Sigmoid colon (tissue), 4 donors: ENCODE measurements at regions not wholly inside any gene's neighbourhood (a gene's known extent, or its start where the extent isn't known, plus 50 kb on each side); places are given as distances from the start of the nearest gene placed in this dataset.

Source experiments
- POLR2A ChIP-seq, 2 donors: fragments of 450-650 bp; IDR thresholded peaks; one replicate each; pipeline ENCODE4 v1.6.1; 2016; ENCODE audit warnings: antibody characterized with exemption in 2 of 2, mild to moderate bottlenecking in 2 of 2, moderate library complexity in 2 of 2
- POLR2AphosphoS5 ChIP-seq, 4 donors: sonication (generic); formaldehyde crosslinking; IDR thresholded peaks; one replicate each; pipeline ENCODE4 v1.6.1; 2017; ENCODE audit warnings: antibody characterized with exemption in 4 of 4
- TF ChIP-seq, protein P1 (sequence below), 4 experiments: fragments of 450-650 bp in 3 of 4; fragments of 200-600 bp in 1 of 4; IDR thresholded peaks; one replicate each; pipeline ENCODE4 v1.5.1; 2016 to 2019; ENCODE audit warnings: antibody characterized with exemption in 4 of 4, mild to moderate bottlenecking in 3 of 4, moderate library complexity in 2 of 4

DNA sequence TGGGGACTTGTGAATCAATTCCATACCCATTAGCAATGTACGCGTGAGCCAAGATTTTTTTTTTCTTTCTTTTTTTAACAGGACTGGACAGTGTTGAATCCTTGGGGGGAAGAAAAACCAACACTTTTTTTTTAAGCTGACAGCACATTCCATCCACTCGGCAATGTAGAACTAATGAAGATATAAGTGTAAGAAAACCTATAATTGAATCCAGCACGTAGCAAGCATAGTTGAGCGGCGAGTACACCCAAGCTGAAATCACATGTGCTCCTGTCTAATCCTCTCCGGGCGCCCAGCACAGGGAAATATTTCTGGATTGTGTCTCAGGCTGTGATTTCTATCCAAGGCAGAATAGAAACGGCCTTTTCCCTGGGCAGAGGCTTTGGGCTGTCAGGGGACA, 118.2 kb downstream of the BOD1 start:
- TF ChIP-seq, protein P1, sequence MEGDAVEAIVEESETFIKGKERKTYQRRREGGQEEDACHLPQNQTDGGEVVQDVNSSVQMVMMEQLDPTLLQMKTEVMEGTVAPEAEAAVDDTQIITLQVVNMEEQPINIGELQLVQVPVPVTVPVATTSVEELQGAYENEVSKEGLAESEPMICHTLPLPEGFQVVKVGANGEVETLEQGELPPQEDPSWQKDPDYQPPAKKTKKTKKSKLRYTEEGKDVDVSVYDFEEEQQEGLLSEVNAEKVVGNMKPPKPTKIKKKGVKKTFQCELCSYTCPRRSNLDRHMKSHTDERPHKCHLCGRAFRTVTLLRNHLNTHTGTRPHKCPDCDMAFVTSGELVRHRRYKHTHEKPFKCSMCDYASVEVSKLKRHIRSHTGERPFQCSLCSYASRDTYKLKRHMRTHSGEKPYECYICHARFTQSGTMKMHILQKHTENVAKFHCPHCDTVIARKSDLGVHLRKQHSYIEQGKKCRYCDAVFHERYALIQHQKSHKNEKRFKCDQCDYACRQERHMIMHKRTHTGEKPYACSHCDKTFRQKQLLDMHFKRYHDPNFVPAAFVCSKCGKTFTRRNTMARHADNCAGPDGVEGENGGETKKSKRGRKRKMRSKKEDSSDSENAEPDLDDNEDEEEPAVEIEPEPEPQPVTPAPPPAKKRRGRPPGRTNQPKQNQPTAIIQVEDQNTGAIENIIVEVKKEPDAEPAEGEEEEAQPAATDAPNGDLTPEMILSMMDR (IDR thresholded peaks at IDR 0.05), result no peak
- TF ChIP-seq POLR2AphosphoS5 (IDR thresholded peaks at IDR 0.05) (peak in 2 of 4 donors; percentile 19 to 27), POLR2A (IDR thresholded peaks at IDR 0.05) (no peak)
